Fibroblast of skin of left biceps (primary cell): ENCODE measurements at regions not wholly inside any gene's neighbourhood (a gene's known extent, or its start where the extent isn't known, plus 50 kb on each side); places are given as distances from the start of the nearest gene placed in this dataset.
"Not testable (repeated sequence)": the region's sequence is repeated elsewhere in the genome, so short reads cannot be mapped to it uniquely, and the experiment has no call there.

ENCODE experiments used
- DNase-seq, 2 experiments: peaks; one replicate each; pipeline ENCODE4 v3.0.0-alpha.2; 2013; ENCODE audit warnings: low read depth in 2 of 2

DNA sequence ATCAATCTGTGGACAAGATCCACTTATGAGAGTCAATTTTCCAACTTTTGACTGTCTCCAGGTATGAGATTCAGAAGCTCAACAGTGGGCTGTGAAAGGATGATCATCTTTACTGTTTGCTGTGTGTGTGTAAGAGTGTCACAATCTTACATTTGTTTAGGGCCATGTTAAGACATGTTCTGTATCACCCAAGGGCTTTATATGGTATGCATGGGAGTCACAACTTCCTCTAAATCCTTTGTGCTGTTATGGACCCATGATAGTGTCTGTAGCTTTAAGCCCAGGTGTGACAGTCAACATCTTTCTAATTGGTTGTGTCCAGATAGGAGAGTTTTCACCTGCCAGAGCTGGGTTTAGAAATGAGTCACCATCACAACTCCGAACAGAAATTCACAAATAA, 70.2 kb downstream of the ZNF726 start:
- DNase-seq, result not testable (repeated sequence)

DNA sequence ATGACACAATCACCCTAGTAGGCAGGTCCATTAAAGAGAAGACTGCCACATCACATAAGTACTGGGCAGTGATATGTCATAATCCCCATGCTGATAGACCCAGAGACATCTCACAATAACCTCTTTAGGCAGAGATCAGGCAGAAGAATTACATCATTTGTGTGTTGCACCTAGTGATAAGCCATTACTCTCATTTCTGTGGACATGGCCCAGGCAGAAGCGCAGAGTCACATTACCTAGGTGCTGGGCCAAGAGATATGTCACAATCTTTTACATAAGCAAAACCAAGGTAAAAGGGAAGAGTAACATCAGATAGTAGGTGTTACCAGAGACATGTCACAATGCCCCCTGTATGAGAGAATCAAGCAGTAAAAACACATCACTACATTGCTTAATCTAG, 71.9 kb downstream of the ZNF726 start:
- DNase-seq, result no peak

DNA sequence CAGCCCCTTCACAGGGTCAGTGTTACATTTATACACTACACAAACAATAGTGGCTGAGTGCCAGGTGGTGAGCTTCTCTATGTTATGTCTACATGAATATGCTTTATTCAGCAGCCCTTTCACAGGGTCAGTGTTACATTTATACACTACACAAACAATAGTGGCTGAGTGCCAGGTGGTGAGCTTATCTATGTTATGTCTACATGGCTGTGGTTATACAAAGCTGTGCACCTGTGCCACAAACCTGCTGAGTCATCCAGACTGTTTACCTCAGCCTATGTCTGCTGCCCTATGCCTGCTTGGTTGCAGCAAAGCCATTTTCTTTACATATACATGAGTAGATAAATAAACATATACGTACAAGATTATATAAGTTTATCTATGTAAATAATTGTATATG, 76.5 kb downstream of the ZNF726 start:
- no peak for DNase-seq

DNA sequence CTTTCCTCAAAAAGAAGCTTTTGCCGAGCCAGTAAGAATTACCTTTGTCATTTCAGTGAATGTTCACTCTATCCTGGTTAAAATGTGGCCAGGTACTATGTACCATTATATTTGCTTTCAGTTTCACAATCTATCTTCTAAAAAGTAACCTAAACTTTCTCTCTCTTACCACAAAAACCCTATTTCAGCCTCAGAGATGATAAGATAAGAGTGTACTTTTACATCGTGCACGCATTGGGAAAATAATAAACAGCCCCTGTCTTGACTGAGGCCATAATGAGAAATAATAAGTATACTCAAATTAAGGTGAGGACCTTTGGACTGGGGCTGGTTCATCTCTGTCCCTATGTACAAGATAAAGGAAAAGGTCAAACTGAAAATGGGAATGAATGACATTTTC, 77.7 kb downstream of the ZNF726 start:
- no peak for DNase-seq

DNA sequence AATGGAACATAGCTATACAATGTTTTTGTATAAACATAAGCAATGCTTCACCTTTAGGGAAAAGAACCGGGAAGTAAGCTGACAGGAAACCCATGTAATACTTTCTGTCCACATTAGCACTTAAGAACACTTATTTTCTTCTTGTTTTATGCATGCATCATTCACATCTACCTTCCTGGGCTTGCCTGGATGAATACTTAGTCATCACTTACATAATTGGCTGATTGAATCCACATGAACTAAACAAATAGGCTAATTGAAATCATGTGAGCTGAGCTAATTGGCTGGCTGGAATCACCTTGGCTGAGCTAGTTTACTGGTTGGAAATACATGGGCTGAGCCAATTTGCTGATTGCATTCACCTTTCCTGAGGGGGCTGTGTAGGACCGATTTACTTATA, 78.8 kb downstream of the ZNF726 start:
- DNase-seq, result no peak

DNA sequence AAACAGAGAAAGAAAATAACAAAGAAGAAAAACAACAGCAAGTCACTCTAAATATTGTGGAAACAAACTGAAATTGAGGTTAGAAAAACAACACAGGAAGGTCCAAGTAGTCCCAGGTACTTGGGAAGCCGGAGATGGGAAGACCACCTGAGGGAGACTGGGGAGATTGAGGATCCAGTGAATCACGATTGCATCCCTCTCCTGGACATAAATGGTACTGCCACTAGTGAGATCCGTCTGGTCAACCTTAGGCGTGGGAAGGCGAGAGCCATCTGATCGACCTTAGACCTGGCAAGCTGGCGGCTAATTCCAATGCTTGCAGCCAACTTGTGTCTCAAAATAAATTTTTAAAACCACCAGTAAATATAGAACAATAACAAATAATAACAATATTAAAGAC, 81.9 kb downstream of the ZNF726 start:
- DNase-seq, result no peak

DNA sequence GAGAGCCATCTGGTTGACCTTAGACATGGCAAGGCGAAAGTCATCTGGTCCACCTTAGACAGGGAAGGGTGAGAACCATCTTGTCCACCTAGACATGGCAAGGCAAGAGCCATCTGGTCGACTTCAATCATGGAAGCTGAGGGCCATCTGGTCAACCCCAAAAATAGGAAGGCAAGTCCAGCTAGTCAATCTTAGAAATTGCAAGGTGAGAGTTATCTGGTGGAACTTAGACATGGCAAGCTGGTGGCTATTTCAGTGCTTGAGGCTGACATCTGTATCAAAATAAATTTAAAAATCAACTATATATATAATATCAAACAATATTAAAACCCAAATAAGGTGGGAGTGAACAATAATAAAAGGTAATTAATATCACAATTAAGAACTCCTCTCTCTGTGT, 83.9 kb downstream of the ZNF726 start:
- no peak for DNase-seq

GRCh38 chr19:23999821-24000610, 85.3 kb downstream of the ZNF726 start:
- DNase-seq, result no peak

DNA sequence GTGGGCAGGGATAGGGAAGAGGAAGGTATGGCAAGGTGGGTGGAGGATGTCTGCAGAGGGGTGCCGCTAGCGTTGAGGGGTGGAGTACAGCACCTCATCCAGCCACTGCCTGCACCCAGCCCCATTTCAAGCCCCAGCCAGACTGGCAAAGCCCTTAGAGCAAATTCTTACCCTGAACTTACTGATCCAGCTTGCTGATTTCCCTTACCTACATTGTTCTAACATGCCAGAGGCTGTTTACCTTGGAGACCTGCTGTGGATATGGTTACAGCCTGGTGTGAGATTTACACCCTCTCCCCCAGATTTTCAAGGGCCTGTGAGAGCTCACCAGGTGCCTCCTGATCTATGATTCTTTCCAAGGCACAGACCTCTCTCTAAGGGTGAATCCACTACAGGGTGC, 86.0 kb downstream of the ZNF726 start:
- DNase-seq, result no peak

DNA sequence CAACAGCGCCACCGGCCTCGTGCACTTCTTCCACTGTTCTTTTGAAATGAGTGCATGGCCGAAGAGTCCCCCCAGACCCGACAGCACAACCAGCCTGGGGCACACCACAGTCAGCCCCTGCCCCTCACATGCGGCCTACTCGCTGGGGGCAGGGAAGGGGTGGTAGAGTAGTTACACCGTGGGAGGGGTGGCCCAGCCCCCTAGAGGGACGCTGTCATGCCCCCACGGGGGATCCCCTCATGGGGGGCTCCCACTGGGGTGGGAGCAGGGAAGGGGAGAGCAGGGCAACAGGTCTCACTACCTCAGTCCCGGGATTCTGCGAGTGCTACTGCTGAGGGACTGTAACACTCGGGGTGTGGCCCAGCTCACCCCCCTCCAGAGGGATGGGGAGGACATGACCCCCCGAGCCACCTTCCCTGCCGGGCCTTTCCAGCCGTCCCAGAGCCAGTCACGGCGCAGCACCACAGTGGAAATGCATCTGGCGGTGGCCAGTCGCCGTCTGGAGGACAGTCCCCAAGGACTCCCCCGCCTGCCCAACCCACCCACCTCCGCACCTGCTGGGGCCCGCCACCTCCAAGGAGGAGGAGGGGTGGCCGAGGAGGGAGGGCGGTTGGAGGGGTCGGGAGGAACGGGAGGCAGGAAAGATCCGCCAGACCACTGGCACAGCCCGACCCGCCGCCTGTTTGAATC, 84.6 kb upstream of the ZNF254 start:
- DNase-seq, result no peak

DNA sequence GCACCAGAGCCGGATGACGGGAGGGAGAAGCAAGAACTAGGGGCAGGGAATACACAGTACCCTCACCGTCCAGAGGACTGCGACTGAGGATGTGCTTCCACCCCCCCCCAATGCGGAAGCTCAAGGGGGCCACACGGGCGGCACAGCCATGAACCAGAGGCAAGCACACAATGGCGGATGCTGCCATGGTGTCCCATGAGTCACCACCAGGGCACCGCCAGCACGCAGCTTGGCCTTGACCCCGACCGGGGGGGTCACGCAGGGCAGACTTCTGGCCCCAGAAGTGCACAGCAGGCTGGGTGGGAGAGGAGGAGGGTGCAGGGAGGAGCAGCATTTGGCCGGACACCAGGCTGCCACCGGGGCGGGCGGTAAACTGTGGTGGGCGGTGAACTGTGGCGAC, 83.5 kb upstream of the ZNF254 start:
- no peak for DNase-seq

DNA sequence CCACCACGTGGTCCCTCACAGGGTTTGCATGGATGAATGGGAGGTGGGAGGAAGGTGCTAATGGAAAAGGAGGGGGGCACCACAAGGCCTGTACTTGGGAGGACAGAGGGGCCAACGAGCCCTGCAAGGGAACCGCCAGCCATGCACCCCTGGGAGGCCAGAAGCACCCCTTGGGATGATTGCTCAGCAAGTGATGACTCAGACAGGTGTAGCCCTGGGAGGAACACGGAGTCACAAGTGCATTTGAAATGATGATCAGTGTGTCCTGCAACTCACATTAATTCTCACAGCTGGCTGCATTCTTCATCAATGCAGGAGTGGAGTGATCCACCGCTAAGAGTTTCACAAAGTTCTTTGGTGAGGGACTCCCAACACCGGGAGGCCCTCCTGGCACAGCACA, 82.8 kb upstream of the ZNF254 start:
- DNase-seq, result no peak

DNA sequence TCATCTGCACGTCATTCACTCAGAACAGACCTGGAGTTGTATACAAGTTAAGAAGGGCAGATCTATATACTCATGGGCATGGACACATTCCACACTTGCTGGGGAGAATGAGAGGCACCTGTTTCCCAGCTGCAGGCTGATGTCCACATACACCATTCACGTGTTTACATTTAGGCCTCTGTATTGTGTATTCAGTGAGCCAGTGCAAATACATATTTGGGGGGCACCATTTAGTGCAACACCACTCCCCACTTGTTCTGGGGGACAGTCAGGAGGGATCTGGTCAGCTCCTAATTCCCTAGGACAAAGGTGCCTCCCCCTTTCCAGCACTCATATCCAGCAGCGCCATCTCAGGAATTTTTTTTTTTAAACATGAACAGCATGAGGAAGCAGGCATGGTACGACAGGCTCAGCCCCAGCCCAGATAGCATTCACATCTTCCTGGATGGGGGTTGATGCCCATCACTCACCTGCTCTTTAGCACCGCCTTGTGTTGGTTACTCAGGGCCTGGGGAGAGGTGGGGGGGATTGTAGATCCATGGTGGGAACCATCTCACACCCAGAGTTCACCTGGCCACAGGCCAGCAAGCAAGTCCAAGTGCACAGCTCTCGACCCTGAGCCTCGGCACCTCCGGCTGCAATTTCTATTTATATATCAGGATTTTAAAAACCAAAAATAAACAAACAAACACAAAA, 56.9 kb upstream of the ZNF254 start:
- DNase-seq, result no peak

DNA sequence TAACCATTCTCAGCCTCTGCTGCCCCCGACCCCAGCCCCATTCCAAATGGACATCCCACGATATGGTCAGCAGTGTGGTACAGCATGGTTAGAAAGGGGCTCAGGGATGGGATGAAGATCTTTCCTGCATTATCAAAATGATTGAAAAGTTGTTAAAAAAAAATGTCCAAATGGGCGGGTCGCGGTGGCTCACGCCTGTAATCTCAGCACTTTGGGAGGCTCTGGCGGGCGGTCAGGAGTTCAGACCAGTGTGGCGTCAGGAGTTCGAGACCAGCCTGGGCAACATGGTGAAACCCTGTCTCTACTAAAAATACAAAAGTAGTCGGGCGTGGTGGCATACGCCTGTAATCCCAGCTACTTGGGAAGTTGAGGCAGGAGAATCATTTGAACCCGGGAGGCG, 54.3 kb upstream of the ZNF254 start:
- no peak for DNase-seq

DNA sequence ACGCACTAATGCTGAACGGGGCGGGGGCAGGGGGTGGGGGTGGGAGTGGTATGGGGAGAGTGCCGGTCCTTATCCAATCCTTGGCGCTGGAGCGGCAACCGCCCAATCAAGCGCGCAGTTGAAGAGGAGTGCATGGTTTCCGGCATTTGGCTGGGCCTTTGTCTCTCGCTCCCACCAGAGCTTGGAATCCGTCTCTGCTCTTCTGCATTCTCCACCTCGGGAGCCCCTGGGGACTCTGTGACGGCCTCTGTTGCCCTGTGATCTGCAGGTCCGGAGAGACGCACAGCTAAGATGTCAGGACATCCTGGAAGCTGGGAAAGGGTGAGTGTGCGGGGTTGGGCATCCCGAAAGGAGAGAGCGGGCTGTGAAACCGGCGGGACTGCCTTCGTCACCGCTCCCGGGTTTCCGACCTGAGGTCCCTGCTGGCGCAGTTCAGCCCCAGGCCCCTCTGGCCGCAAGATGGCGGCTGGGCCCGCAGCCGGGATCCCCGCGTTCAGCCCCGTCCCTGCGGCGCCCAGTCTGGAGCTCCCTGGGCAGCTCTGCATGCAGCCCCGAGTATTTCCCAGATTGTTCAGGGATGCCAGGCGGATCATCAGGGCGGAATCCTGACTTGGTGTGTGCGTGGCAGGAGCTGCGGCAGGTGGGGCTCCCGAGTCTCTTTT, 53.6 kb upstream of the ZNF254 start:
- DNase-seq, result peak; percentile 77 to 79

DNA sequence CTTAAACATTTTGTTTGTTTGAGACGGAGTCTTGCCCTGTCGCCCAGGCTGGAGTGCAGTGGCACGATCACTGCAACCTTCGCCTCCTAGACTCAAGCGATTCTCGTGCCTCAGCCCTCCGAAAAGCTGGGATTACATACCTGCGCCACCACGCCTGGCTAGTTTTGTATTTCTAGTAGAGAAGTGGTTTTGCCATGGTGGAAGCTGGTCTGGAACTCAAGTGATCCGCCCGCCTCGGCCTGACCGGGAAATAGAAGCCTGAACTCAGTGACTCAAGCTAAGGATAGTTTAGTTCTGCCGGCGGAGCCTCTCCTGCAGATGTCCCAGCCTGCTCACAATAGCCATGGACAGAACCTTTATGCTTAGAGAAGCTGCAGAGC, 53.0 kb upstream of the ZNF254 start:
- no peak for DNase-seq

- not testable (repeated sequence) for DNase-seq
Measured at GRCh38 chr19:24035261-24035880, 51.6 kb upstream of the ZNF254 start.
